Tibial artery (tissue), 4 donors: ENCODE measurements at regions not wholly inside any gene's neighbourhood (a gene's known extent, or its start where the extent isn't known, plus 50 kb on each side); places are given as distances from the start of the nearest gene placed in this dataset.

Source experiments
- DNase-seq, 2 donors: peaks; one replicate each; pipeline ENCODE4 v3.0.0-alpha.2; 2019
- H3K27ac ChIP-seq, 2 donors: fragments of 200-600 bp; sonication (generic) in 1 of 2; 1 replicate in 1 of 2; 2 replicates in 1 of 2; pipeline ENCODE4 v1.5.1; 2018 to 2019; ENCODE audit warnings: mild to moderate bottlenecking in 1 of 2
- H3K27me3 ChIP-seq, 2 donors: fragments of 200-600 bp; sonication (generic) in 1 of 2; one replicate each; pipeline versions ENCODE4 v1.5.1 to v1.6.0; 2016 to 2019
- H3K36me3 ChIP-seq, 3 donors: fragments of 200-600 bp; sonication (generic) in 2 of 3; one replicate each; pipeline ENCODE4 v1.5.1; 2016 to 2019; ENCODE audit warnings: mild to moderate bottlenecking in 2 of 3
- H3K4me1 ChIP-seq, 4 donors: fragments of 200-600 bp; sonication (generic) in 2 of 4; 1 replicate in 3 of 4; 2 replicates in 1 of 4; pipeline ENCODE4 v1.5.1; 2016 to 2019
- H3K4me3 ChIP-seq, 2 donors: fragments of 200-600 bp; sonication (generic) in 1 of 2; 1 replicate in 1 of 2; 2 replicates in 1 of 2; pipeline ENCODE4 v1.5.1; 2018 to 2019; ENCODE audit warnings: mild to moderate bottlenecking in 2 of 2
- H3K9me3 ChIP-seq, 3 donors: fragments of 200-600 bp; sonication (generic) in 1 of 3; one replicate each; pipeline ENCODE4 v1.5.1; 2016 to 2019
- intact Hi-C: fragments of 100-400 bp; cut with DNase I; formaldehyde crosslinking; loops from one replicate; pipeline ENCODE4 v1.15.0; 2023; ENCODE audit warnings: low total_unique reads
- TF ChIP-seq, protein P1 (sequence below), 2 experiments: fragments of 200-600 bp in 1 of 2; fragments of 450-650 bp in 1 of 2; IDR thresholded peaks; one replicate each; pipeline ENCODE4 v1.5.1; 2017 to 2019; ENCODE audit warnings: antibody characterized with exemption in 2 of 2, mild to moderate bottlenecking in 1 of 2, moderate library complexity in 1 of 2

DNA sequence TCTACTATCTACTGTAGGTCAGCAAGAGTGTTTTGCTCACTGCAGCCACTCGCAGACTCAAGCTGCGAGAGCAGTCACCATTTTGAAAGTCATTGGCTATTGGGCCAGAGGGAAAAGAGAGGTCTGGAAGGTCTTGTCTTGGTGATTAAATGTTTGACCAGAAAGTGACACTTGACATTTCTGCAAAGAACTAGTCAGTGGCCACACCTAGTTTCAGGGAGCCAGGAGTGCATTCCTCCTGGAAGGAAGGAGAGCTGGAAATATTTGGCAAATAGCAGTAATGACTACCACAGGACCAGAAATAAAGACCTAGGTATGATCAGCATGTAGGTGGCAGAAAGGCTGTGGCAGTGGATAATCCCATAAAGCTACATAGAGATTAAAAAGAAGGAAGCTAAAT, 440.0 kb upstream of the PLXNA2 start:
- no peaks in the 10 kb centered on the region for H3K36me3 ChIP-seq
- H3K27ac ChIP-seq = no peak overlapping the region
- intact Hi-C loops = no loop called here
- no peak for DNase-seq
- H3K27me3 ChIP-seq = no peaks in the 10 kb centered on the region
- H3K4me1 ChIP-seq = peaks cover 0 to 6% (median 0%) of the 10 kb centered on the region in 4 donors
- no peak overlapping the region for H3K4me3 ChIP-seq
- TF ChIP-seq, protein P1, sequence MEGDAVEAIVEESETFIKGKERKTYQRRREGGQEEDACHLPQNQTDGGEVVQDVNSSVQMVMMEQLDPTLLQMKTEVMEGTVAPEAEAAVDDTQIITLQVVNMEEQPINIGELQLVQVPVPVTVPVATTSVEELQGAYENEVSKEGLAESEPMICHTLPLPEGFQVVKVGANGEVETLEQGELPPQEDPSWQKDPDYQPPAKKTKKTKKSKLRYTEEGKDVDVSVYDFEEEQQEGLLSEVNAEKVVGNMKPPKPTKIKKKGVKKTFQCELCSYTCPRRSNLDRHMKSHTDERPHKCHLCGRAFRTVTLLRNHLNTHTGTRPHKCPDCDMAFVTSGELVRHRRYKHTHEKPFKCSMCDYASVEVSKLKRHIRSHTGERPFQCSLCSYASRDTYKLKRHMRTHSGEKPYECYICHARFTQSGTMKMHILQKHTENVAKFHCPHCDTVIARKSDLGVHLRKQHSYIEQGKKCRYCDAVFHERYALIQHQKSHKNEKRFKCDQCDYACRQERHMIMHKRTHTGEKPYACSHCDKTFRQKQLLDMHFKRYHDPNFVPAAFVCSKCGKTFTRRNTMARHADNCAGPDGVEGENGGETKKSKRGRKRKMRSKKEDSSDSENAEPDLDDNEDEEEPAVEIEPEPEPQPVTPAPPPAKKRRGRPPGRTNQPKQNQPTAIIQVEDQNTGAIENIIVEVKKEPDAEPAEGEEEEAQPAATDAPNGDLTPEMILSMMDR (IDR thresholded peaks at IDR 0.05) = no peak
- H3K9me3 ChIP-seq = no peaks in the 10 kb centered on the region

- intact Hi-C loops = no loop called here
- H3K4me1 ChIP-seq = peaks cover 0 to 5% (median 0%) of the 10 kb centered on the region in 4 donors
- TF ChIP-seq, protein P1 (IDR thresholded peaks at IDR 0.05) = no peak
These were observed 442.4 kb upstream of the PLXNA2 start for GRCh38 chr1:208686592-208686991.

GRCh38 chr1:208688656-208689315, 444.6 kb upstream of the PLXNA2 start:
- Histone ChIP-seq H3K36me3 (no peaks in the 10 kb centered on the region), H3K9me3 (no peaks in the 10 kb centered on the region), H3K4me3 (no peak overlapping the region), H3K27ac (no peak overlapping the region), H3K4me1 (no peaks in the 10 kb centered on the region), H3K27me3 (peaks cover 0 to 4% of the 10 kb centered on the region in 2 donors)
- TF ChIP-seq, protein P1 (IDR thresholded peaks at IDR 0.05) = no peak
- no peak for DNase-seq
- intact Hi-C loops = no loop called here

More at GRCh38 chr1:208686592-208686991, 442.4 kb upstream of the PLXNA2 start:
- H3K4me3 ChIP-seq = no peak overlapping the region
- no peaks in the 10 kb centered on the region for H3K36me3 ChIP-seq
- no peak for DNase-seq
- no peak overlapping the region for H3K27ac ChIP-seq
- no peaks in the 10 kb centered on the region for H3K9me3 ChIP-seq
- peaks cover 0 to 4% of the 10 kb centered on the region in 2 donors for H3K27me3 ChIP-seq

DNA sequence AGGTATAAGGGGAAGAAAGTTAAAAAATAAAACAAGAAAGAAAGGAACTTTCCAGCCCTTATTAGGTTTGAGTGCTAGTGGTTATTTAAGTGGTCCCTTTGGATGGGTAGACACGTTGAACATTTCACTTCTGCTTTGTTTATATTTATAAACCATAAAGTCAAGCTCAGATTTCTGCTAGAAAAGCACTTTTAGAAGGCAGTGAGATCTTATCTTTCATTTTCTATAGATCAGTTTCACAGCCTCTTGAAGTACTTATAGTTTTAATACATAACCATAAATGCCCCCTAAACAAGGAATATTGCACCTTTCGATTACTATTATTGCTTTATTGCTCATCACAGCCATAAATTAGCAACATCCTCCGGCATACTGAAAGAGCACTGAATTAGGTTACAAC, 446.8 kb upstream of the PLXNA2 start:
- TF ChIP-seq, protein P1 (IDR thresholded peaks at IDR 0.05) = no peak
- peaks cover 0 to 4% of the 10 kb centered on the region in 2 donors for H3K27me3 ChIP-seq
- no peaks in the 10 kb centered on the region for H3K9me3 ChIP-seq
- no peak overlapping the region for H3K27ac ChIP-seq
- H3K36me3 ChIP-seq = no peaks in the 10 kb centered on the region
- intact Hi-C loops = no loop called here
- no peak overlapping the region for H3K4me3 ChIP-seq
- H3K4me1 ChIP-seq = no peaks in the 10 kb centered on the region
- no peak for DNase-seq

DNA sequence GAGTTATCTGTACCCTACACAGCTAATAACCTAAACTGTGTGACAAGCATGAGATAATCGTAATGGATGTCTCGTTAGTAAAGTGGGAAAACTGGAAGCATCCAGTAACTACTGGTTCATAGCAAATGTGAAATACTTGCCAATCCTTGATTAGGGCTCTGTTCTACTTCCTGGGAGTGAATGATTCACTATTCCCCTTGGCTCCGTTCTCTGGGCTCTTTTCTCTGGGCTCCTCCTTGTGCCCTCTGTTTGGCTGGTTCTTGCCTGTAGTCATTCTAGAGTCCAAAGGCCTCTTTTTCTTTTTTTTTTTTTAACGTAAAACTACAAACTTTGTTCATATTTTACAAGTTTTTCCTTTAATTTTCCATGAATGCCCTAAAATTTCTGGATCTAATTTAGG, 465.8 kb upstream of the PLXNA2 start:
- intact Hi-C loops = no loop called here
- TF ChIP-seq, protein P1 (IDR thresholded peaks at IDR 0.05) = no peak
- no peak for DNase-seq

More for the DNA sequence above, 465.8 kb upstream of the PLXNA2 start:
- Histone ChIP-seq H3K4me3 (no peak overlapping the region), H3K27ac (no peak overlapping the region), H3K36me3 (no peaks in the 10 kb centered on the region), H3K4me1 (no peaks in the 10 kb centered on the region), H3K27me3 (no peaks in the 10 kb centered on the region), H3K9me3 (no peaks in the 10 kb centered on the region)
